C4-2B (cell line): ENCODE measurements at regions not wholly inside any gene's neighbourhood (a gene's known extent, or its start where the extent isn't known, plus 50 kb on each side); places are given as distances from the start of the nearest gene placed in this dataset.

Experiments
- H3K27ac ChIP-seq: fragments of 450-650 bp; 2 replicates; pipeline ENCODE4 v1.5.1; 2017
- ZFX ChIP-seq: fragments of 450-650 bp; IDR thresholded peaks from 2 replicates; pipeline ENCODE4 v1.6.1; 2017
- TF ChIP-seq, protein P1 (sequence below): fragments of 450-650 bp; conservative IDR thresholded peaks from 2 replicates; pipeline ENCODE4 v1.5.1; 2017; ENCODE audit warnings: mild to moderate bottlenecking

DNA sequence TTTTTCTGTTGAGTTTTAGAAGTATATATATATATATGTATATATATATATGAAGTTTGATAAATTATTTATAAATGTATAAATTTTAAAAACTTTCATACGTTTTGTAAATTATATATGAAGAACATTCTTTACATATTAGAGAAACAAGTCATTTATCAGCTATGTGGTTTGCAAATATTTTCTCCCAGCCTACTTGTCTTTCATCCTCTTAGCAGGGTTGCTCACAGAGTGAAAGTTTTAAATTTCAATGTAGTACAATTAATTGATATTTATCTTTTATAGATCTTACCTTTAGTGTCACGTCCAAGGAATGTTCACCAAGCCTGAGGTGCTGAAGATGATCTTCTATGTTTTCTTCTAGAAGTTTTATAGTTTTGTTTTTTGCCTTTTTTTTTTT is 78.3 kb upstream of the HS6ST1 start:
- TF ChIP-seq ZFX: no peak
- TF ChIP-seq, protein P1, sequence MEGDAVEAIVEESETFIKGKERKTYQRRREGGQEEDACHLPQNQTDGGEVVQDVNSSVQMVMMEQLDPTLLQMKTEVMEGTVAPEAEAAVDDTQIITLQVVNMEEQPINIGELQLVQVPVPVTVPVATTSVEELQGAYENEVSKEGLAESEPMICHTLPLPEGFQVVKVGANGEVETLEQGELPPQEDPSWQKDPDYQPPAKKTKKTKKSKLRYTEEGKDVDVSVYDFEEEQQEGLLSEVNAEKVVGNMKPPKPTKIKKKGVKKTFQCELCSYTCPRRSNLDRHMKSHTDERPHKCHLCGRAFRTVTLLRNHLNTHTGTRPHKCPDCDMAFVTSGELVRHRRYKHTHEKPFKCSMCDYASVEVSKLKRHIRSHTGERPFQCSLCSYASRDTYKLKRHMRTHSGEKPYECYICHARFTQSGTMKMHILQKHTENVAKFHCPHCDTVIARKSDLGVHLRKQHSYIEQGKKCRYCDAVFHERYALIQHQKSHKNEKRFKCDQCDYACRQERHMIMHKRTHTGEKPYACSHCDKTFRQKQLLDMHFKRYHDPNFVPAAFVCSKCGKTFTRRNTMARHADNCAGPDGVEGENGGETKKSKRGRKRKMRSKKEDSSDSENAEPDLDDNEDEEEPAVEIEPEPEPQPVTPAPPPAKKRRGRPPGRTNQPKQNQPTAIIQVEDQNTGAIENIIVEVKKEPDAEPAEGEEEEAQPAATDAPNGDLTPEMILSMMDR: no peak
- no peak overlapping the region for H3K27ac ChIP-seq

DNA sequence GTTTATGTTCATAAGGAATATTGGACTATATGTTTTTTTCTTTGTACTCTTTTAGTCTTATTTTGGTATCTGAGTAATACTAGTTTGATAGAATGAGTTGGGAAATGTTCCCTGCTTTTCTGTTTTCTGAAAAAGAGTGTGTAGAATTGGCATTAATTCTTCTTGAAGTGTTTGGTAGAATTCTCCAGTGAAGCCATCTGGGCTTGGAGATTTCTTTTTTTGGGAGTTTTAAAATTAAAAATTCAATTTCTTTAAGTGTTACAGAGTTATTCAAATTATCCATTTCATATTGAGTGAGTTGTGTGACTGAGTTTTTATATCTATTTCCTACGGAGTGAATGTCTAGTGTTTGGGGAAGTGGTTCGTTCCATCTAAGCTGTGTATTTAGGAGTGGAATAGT is 80.6 kb upstream of the HS6ST1 start:
- no peak for TF ChIP-seq ZFX
- TF ChIP-seq, protein P1: no peak
- no peak overlapping the region for H3K27ac ChIP-seq

DNA sequence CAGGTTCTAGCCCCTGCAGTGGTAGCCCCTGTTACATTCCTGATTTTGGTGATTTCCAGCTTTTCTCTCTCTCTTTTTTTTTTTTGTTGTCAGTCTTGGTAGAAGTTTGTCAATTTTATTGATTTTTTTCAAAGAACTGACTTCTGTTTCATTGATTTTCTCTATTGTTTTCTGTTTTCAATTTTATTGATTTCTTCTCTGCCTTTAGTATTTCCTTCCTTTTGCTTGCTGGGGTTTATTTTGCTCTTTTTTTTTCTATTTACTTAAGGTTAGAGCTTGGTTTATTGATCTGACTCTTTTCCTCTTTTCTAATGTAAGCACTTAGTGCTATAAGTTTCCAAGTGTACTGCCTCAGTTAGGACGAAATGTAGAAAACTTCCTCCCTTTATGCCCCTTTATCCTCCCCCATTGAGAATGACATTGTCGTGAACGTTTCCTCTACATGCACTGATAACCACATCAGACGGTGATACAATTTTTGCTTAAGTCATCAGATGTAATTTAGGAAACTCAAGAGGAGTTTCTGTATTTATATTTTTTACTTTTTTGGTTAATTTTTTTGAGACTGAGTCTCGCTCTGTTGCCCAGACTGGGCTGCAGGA is 81.1 kb upstream of the HS6ST1 start:
- TF ChIP-seq, protein P1: no peak
- TF ChIP-seq ZFX: no peak
- no peak overlapping the region for H3K27ac ChIP-seq

DNA sequence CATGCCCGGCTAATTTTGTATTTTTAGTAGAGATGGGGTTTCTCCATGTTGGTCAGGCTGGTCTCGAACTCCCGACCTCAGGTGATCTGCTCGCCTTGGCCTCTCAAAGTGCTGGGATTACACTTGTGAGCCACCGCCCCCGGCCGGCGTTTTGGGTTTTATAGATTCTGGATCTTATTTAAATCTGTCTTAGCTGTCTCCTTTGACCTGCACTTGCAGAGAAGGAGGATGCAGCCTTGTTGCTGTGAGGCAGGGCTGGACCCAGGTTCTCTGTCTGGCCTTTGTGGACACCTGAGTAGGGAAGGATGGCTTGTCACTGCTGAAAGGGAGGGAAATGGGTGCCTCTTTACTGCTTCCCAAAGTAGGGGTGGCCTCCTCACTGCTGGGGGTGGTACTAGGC is 83.0 kb upstream of the HS6ST1 start:
- TF ChIP-seq ZFX: no peak
- TF ChIP-seq, protein P1: no peak
- no peak overlapping the region for H3K27ac ChIP-seq

DNA sequence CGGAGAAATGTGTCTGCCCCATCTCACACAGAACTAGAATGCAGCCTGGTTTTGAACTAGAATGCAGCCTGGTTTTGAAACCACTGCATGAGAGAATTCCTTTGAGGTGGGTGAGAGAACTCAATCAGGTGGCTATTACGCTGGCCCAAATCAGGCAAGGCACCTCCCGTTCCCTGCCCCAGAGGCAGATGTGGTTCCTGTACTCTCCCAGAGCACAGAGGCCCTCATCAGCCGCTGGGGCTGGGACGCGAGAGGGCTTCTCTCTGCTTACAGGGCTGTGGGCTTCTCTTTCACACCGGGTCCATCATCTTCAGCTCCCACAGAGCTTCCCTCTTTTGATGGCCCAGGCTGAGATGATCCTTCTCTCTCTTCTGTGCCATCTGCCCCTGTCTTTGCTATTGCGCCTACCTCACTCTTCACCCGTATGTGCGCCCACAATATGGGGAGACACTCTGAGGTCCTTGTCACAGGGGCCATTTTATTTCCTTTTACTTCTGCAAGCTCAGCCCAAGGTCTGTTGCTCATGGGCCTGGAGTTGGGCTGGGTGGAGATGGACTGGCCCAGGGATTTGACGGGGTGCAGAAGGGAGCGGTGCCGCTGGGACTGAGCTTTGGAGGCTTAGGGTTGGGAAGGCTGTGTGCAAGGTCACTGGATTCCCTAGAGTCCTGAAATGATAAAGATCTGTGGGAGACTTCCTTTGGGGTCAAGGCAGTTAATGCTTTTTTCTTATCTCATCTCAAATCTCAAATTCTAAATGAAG is 84.4 kb upstream of the HS6ST1 start:
- TF ChIP-seq ZFX: no peak
- TF ChIP-seq, protein P1: no peak

DNA sequence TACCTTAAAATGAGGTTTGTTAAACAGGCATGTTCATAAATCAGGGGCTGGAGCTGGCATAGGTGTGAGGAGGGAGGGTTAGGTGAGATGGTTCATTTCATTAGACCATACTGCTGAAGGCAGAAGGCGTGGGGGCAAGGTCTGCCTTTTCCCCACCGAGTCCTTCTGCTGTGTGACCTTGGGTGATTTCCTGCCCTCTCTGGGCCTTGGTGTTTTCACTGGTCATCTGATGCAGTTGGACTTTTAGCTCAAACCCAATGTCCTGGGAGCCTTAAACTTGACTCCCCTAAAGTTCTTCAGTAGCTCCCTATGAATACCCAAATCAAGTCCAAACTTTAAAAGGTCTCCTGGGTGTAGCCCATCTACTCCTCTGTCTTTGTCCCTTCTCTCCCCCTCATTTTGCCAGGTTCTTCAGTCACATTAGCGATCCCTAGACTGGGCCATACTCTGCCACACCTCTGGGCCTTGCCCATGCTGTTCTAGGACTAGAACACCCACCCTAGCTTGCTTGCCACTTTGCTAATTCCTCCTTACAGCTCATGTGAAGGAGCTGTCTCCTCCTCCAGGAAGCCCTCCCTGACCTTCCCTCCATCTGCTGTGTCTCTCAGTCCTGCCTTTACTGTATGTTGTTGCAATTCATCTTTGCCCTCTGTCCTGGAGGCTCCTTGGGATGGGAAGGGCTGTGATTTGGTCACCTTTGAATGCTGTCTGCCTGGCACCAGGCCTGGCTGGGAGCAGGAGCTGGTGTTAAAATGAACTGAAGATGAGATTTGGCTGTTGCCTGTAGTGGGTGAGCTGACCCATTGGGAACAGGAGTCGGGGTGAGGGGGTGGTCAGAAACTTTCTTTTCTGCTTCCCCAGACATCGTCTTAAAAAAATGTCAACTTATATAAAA is 85.4 kb upstream of the HS6ST1 start:
- TF ChIP-seq, protein P1: no peak
- no peak for TF ChIP-seq ZFX
- H3K27ac ChIP-seq: no peak overlapping the region

More for the DNA sequence above, 84.4 kb upstream of the HS6ST1 start:
- no peak overlapping the region for H3K27ac ChIP-seq
